ENCODE measurements at regions not wholly inside any gene's neighbourhood (a gene's known extent, or its start where the extent isn't known, plus 50 kb on each side); places are given as distances from the start of the nearest gene placed in this dataset.

GRCh38 chr10:118835682-118836326, 81.0 kb upstream of the CACUL1 start:
- no peak for DNase-seq (ENCODE audit: low spot score)

DNA sequence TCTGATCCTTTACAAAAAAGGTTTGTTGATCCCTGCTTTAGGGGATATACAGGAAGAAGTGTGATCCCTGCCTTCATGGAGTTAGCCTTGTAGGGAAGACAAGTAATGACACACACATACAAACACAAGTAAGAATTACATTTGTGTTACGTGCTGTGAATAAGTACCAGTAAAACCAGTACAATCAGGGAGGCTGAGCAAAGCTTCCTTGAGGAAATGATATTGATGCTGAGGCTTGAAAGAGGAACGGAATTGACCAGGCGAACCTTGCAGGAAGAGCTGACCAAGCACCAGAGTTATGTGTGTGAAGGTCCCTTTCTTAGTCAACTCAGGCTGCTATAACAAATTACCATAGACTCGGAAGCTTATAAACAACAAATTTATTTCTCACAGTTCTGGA, 83.6 kb upstream of the CACUL1 start:
- DNase-seq (ENCODE audit: low spot score): no peak

DNA sequence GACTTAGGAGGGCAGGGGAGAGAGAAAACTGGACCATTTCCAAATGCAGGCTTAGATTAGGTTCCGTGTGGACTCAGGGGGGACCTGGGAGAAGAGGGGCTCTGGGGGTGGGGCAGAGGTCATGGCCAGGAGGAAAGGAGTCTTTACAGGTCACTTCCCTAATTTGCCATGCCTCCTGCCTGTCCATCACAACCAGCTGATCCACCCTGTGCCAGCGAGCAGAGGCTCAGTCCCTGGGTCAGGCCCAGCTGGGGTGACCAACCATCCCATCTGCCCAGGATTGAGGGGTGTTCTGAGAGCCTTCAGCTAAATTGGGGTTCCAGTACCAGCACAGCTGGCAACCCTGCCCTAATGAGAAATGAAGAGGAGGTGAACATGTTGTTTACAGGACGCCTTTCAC, 84.6 kb upstream of the CACUL1 start:
- DNase-seq (ENCODE audit: low spot score): no peak

- DNase-seq (ENCODE audit: low spot score): no peak
Measured at GRCh38 chr10:118840071-118840775, 85.5 kb upstream of the CACUL1 start.

GRCh38 chr10:118840776-118841468, 86.2 kb upstream of the CACUL1 start:
- DNase-seq (ENCODE audit: low spot score): no peak

DNA sequence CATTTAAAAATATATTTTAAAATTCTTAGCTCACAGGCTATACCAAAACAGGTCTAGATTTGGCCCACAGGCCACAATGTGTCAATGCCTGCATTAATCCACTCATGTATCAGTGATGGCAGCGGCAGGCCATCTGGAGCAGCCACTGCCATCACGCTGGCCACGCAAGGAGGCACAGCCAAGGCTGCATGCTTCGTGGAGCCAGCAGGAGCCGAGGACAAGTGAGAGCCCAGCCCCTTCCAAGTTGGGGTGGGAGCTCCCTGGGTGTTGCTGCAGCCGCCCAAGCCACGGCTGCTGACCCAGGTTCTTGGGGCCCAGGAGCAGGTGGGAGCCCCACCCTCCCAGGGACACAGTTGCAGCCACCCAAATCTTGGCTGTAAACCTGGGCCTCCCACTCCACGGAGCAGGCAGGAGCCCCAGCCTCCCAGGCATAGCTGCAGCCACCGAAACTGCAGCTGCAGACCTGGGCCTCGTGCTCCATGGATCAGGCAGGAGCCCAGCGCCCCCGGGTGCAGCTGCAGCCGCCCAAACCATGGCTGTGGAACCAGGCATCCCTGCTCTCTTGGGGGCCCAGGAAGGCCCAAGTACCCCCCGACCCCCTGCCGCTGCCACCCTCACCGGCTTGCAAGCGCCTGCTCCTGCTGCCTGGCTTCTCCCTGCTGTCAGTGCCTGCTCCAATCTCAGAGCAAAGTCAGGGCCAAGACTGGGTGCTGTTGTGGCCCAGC, 87.3 kb upstream of the CACUL1 start:
- DNase-seq (ENCODE audit: low spot score): no peak

- no peak for DNase-seq (ENCODE audit: low spot score)
Measured at GRCh38 chr10:118842843-118843624, 88.3 kb upstream of the CACUL1 start.

- no peak for DNase-seq (ENCODE audit: low spot score)
Measured at GRCh38 chr10:118843647-118844265, 89.0 kb upstream of the CACUL1 start.

DNA sequence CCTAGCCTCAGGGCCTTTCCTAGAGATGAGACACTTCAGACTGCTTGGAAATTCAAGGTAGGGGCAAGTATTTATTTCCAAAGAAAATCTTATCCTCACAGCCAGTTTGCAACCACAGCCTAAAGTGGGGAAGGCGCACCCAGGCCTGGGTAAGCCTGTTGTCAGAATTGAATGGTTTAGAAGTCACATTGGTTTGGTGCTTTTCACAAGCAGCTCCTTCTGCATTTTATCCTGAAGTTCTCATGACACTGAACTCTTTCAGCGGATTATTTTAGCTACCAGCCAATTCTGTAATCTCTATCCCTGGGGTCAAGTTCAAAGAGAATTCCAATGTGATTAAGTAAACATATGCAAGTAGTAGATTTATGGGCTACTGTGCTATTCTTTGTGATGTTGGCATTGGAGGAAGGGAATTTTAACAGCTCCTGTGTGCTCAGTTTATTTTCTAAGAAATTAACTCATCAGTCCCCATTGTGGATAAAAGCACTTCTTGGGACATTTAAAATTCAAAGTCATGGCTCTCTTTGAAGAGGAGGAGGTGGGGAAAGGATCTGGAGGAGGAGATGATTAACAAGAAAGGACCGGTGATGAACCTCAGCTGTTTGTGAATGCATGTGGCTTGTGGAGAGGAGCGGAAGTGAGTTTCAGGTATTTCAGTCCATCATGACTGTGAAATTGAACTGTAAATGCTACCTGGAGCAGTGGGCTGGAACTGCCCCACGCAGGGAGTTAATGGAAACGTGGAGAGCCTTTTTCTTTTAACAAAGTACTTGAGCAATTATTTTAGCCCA, 90.2 kb upstream of the CACUL1 start:
- DNase-seq (ENCODE audit: low spot score): no peak

- DNase-seq (ENCODE audit: low spot score): no peak
Measured at GRCh38 chr10:118845776-118846175, 91.0 kb upstream of the CACUL1 start.

DNA sequence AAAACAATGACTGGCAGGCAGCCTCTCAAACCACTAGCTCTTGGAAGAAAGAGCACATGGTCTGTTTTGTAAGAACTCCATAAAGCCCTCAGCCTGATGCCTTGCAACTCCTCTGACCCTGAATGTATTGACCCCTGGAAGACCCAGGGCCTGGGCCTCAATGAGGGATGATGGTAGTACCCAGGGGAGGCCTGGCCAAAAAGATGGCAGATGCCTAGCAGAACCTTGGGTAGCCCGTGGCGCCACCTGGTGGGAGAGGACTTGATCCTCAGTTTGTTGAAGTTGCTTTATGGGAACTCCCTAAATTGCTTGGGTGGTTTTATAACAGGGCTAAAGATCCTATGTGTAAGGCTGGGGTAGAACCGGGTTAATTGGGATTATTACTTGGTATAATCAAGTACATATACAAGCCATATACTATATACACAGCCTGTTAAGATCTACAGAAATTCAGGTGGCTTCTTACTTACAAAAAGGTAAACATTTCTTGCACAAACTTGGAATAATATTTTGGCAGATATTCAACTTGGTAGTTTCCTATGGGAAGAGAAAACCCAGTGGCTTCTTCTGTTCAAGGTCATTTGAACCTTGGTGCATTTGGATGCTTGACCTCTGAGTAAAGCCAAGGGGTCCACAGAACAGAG, 95.8 kb upstream of the CACUL1 start:
- peak; percentile 37 for DNase-seq (ENCODE audit: low spot score)

GRCh38 chr10:118851062-118852035, 96.6 kb upstream of the CACUL1 start:
- no peak for DNase-seq (ENCODE audit: low spot score)

DNA sequence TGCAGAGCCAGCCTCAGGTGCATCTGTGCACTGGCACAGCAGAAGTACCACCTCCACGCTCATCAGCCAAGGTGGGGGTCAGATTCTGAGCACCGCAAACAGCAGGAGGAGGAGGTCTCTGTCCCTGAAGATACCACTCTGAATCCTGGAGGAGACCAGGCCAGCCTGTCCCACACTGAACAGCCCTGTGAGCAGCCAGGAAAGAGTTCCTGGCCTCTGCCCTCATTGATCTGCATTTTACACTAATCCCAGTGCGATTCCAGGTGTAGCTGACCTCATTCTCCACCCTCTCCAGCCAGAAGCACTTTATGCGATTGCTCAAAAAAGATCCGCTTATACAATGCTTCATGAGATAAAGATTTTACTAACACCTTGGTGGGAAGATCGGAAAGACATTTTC, 99.1 kb upstream of the CACUL1 start:
- no peak for DNase-seq (ENCODE audit: low spot score)

- DNase-seq (ENCODE audit: low spot score): no peak
Measured at GRCh38 chr10:118856106-118856505, 101.3 kb upstream of the CACUL1 start.

DNA sequence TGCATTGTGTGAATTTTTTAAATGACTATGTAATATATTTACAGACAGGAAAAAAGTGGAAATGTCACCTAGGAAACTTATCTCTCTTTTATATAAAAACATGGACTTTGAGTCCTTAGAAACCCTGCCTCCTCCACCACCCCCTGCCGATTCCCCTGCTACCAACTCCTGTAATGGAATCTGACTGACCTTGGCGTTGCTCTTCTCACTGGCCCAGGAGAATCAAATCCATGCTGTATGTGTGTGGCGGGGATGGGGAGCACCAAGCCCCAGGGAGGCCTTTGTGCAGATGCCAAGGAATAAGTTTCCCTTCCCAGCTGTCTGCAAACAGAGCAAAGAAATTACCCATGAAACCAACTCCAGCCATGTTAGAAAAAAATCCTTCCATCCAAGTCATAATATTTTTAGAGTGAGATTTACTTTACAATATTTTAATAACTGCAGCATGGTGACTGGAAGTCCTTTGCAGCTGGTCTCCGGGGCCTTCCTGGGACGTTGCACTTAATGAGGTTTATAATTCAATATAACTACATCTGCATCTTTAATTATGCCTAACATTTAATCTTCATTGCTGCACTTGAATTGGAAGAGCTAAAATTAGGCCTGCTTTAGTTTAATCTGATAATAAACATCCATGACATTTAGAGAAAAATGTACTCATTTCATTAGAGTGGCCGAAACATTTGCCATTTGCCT, 111.4 kb upstream of the CACUL1 start:
- no peak for DNase-seq (ENCODE audit: low spot score)

- no peak for DNase-seq (ENCODE audit: low spot score)
Measured at GRCh38 chr10:118867768-118868167, 113.0 kb upstream of the CACUL1 start.

GRCh38 chr10:118868589-118868988, 113.8 kb upstream of the CACUL1 start:
- DNase-seq (ENCODE audit: low spot score): no peak
